Eye (tissue), 1 donor: ENCODE measurements at regions not wholly inside any gene's neighbourhood (a gene's known extent, or its start where the extent isn't known, plus 50 kb on each side); places are given as distances from the start of the nearest gene placed in this dataset.

Experiments used
- DNase-seq: peaks from one replicate; pipeline ENCODE4 v3.0.0-alpha.2; 2015

DNA sequence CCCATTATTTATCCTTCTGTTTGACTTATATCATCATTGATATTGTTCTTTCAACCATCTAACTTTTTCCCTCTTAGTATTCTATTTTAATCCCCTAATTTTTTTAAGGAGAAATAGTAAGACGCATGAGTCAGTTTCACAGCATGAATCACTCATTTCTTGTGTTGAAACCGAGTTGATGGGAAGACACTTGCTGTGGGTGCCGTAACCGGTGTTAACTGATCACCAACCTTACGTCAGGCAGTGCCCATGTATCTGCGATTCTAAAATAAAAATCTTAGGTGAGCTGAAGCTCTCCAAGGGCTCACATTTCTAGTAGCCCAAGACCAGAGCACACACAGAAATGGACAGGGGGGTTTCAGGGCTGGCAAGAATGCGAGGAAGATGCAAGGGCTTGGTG, 348.1 kb downstream of the GALR1 start:
- no peak for DNase-seq

DNA sequence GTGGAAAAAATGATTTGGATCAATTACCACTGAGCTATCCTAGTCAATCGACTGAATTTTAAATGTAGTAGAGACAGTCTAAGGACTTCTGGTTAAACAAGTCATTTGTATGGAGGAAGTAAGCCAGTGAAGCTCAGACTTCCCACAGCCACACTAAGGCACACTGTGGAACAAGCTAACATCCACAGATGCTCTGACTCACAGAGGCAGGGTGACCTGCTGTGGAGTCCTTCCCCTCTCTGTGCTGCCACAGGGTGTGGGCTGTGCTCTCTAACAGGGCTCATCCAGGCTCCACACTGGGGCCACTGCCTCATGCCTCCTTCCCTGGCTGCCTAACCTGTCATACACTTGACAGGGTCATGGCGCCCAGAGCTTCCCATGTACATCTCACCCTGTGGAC, 351.0 kb downstream of the GALR1 start:
- no peak for DNase-seq

DNA sequence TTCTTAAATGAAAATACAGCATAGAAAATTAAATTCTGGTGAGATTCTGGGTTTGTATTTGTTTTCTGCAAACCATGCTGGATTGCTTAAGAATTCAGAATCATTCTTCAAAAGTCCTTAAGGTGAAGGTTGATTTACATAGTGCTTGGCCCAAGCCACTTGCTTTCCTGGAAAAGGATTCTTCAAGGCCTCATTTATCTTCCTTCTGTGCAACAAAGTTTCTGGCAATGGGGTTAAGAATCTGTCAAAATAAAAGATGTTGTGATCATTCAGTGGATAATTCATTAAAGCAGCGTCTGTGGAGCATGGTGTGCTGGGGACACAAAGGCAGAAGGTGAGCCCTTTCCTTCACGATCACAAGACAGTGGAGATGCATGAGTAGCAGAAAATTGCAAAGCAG, 351.9 kb downstream of the GALR1 start:
- DNase-seq: no peak

DNA sequence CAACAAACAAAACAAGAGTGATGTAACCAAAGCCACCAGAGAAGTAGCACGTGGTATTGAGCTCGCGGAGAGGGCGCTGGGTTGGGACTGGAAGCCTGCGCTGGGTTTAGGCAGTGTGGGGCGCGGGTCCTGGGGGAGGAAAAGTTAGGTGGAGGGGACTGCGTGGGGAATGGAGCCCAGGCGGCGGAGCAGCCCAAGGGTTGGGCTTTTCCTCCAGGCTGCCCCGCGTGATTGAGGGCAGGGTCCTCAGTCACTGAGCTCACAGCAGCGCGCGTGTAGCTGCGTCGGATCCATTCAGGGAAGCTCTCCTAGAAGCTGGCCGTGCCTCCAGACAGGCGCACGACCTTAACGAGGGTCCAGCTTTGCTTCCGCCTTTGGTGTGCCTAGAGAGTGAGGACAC, 357.4 kb downstream of the GALR1 start:
- DNase-seq: no peak

DNA sequence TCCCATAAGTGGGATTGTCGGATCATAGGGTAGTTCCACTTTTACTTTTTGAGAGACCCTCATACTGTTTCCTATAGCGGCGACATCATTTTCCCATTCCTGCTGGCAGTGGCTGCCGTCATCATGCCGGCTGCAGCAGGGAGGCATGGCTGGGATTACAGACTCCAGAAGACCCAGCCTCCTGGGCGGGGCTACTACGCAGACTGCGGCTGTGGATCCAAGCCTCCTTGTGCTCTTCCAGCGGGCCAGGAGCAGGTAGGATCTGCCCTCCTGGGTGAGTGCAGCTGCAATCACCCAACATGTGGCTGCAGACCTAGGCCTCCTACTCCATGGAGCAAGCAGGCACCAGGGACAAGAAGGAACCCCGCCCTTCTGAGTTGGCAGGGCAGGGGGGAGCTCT, 359.2 kb downstream of the GALR1 start:
- DNase-seq: no peak

DNA sequence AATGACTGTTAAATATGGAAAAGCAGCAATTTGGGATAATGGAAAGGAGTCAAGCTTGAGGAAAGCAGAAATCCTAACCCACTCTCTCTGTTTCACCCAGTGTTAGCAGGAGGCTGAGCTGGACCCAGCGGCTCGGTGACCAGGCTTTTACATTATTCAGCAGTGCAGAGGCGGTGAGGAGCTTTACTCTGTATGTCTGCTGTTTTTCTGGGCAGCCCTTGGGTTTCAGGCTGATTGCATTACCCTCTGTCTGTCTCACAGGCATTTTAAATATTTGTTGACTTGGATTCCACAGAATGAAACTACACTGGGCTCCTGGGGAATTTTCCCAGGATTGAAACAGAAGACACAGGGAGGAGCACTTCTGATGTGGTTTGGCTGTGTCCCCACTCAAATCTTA, 368.0 kb downstream of the GALR1 start:
- DNase-seq: no peak

DNA sequence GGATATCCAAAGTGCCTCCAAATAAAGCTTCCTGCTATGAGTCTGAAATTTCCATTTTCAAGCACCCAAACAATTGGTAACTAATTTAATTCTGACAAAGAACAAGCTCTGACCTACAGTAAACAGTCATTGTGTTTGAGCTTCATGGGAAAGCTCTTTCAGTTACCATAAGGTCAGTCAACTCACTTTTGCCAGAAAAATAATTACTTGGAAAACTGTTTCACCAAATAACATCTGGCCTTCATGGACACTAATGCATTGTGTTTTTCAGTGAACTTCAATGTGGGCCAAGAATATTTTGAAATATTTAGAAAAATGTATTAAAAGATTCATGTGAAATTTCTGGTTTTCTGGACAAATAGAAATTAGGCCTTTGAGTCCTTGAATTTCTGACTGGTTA, 369.9 kb downstream of the GALR1 start:
- DNase-seq: no peak

DNA sequence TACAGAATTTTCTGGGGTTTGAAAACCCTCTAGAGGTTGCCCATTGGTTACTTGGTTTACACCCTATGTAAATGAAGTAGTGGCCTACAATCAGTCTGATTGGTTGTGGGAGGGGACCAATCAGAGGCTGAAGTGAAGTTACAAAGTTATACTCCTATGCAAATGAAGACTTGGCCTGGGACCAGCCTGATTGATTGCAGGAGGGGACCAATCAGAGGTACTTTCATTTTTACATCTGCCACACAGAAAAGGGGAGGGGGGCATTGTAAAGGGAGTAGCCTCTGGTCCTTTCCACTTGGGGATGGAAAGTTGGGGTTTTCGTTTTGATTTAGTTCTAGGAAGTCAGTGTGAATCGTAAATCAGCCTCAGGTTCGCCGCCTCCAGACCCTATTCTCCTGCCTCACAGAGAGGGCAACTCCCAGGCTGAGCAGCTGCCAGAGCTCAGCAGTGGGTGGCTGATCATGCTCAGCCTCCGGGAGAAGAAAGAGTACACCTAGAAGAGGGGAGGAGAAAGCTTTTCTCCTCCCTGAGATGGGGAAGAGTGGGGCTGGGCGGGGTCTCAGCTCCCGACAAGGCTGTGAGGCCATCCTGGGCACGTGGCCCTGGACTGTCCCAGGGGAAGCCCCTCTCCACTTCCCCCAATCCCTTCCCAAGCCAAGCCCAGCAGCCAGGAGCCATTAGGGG, 372.5 kb downstream of the GALR1 start:
- DNase-seq: no peak

DNA sequence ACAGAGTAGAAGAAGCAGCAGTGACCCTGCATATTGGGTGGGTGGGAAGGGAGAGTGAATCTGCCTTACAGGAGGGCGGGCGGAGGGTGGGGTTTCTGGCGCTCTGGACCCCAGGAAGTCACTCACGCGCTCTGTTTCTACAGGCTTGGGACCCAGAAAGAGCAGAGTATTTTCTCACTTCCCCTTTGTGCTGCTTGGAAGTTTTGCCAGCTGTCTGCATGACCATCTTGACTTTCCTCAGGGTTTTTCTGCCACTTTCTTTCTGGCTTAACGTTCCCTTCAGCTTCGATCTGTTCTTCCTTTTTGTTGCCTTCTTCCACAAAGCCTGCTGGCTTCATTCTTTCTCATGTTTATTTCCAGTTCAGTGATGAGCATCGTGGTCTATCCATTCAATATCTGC, 383.1 kb downstream of the GALR1 start:
- no peak for DNase-seq

DNA sequence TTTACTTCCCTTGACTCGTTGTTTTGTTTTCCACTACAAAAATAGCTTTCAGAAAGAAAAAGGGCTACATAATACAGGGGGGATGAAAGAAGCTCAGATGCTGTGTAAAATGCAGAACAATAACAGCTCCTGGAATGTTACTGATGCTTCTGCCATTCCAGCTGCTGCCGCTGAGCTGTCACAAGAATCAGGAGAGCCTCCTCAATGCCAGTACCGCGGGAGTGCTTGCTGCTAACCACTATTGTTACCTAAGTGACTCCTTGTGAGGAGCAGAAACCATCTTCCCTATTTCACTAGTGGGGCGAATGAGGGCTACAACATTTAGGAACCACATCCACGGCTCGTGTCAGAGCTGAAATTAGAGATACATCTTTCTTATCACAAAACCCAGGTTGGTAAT, 384.8 kb downstream of the GALR1 start:
- DNase-seq: peak; percentile 60

DNA sequence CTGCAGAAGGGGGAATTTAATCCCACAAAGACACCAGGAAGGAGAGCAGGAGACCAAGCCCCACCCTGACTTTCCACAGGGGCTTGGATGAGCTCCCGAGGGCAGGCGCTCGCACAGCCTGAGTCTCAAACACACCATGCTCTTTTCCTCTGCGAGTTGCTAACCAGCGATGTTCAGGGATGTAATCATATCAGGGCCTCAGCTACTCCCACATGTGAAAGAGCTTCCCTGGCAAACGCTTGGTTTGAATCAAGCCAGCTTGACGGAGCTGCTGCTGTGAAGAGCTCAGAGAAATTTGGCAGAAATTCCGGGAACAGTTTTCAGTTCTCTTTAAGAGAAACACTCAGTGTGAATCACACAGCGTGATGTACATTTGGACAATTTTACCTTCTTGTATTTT, 385.8 kb downstream of the GALR1 start:
- peak; percentile 25 for DNase-seq

DNA sequence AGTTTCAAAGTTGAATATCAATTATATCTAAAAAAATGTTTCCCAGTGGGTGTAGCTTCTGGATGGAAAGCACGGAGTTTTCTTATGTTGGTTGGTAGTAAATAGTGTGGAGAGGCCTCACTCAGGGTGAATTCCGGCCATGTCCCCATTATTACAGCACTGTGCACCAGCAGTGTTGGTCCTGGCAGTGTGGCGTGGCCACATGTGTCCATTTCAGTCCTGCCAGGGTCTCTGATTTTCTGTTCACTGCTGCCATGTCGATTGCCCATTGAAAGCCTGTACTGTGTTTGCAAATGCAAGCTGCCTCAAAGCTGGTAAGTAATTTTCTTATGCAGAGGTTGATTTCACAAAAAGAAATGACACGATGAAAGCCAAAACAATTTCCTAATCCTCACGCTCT, 386.2 kb downstream of the GALR1 start:
- DNase-seq: no peak

DNA sequence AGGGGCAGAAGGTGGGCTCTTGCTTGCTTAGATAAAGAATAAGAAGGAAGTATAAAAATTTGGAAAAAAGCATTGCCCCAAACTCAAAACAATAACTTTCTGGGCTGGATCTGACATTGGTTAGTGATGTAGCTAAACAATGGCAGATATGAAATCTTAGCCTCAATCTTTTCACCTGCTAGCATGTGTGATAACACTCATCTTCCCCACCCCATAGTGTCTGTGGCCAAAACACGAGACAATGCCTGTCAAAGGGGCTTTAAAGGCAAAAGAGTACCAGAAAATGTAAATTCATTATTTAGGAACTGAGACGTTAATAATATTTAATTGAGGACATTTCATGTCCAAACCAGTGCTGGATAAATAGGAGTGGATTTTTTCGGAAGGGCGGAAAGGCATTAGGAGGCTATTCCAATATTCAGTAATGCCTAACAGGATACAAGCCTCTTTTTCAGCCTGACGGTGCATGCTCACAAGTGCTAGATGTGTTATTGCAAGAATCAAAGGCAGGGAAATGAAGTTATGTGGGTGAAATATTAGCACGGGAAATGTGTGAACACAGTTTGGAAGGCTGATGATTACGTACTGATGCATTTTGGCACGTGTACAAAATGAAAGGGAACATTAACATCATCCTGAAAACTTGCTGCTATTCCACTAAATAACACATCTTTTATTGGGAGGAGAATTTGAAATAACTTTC, 395.7 kb downstream of the GALR1 start:
- DNase-seq: no peak

DNA sequence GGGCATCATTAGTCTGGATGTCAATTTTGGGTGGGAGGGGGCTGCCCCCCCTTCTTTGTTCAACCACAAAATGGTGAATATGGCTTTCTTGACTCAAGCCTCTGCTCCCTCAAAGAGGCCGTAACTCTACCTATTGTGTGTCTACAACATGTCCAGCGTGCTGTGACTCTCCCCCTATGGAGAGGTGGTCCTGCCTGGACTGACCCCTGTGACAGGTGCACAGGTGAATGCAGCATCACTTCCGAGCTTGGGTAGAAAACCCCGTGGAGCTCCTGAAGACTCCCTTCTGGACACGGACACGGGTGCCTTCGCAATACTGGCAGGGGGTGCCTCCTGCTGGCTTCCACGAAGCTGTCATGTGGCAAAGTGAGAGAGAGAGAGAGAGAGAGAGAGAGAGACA, 397.8 kb downstream of the GALR1 start:
- no peak for DNase-seq

DNA sequence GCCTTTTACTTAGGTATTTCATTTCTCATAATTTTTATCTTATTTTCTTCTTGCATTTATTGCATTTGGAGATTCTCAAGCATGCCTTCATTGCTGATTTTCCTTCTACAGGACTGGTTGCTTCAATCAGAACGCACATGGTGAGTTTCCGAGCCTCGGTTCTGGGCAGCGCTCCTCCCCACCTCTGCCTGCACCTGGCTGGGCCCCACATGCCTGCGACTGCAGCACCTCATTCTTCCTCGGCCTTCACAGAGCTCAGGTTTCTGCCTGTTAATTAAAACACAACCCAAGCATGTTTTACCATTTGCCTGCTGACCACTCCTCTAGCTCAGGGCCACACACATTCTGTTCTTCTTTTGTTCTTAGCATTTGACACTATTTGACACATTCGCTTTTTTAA, 398.8 kb downstream of the GALR1 start:
- no peak for DNase-seq

DNA sequence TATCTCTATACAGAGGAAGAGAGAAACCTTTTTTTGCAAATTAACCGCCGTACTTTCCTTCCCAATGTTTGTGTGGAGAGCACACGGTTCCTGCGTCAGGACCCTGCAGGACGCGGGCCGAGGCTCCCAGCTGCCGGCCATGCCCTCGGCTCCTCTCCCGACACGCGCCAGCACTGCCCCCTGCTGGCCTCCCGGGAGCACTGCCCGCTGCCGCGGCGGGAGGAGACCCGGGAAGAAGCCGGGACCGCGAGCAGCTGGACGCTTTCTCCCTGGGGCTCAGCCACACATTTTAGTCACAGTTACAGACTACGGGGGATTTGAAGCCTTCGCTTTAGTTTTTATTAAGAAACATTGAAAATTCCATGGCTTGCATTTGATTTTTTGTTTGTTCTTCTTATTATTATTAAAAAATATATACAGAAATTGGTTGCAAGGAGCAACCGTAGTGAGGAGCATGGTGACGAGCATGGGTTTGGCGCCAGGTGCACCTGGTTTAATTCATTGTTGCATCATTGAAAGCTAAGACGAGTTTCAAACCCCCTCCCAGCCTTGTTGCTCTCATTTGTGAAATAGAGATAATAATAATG, 401.2 kb downstream of the GALR1 start:
- peak; percentile 88 for DNase-seq

DNA sequence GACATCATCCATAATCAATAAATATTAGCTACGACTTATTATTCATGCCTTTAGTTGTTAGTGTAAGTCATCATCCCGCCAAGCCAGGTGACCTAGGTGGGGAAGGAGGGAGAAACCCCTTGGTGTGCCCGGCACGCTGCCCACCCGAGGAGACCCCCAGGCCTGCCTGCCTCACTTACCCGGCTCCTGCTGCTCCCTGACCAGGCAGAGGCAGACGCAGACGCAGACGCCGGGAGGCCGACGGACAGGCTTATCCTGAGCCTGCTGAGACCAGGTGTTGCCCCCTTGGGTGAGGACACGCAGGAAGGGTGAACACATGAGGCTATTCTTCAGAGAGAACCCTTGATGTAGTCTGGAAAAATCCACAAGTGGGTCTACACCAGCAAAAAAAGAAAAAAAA, 401.8 kb downstream of the GALR1 start:
- DNase-seq: no peak

DNA sequence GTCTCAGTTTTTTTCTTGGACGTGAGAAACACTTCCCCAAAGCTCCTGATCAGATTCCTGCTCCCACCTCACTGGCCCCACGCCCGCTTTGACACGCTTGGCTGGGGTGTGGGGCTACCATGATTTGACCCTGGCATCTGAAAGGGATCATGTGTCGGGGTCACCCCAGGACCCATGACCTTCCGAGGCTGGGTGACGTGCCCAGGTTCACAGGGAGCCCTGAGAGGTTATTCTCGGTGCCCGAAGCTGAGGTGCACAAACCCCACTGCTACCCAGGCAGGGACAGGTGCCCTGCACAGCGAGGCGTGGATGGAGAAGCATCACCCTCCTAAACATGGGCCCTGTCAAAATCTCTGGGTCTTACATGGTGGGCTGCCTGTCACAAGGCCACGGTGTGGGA, 404.1 kb downstream of the GALR1 start:
- DNase-seq: no peak

DNA sequence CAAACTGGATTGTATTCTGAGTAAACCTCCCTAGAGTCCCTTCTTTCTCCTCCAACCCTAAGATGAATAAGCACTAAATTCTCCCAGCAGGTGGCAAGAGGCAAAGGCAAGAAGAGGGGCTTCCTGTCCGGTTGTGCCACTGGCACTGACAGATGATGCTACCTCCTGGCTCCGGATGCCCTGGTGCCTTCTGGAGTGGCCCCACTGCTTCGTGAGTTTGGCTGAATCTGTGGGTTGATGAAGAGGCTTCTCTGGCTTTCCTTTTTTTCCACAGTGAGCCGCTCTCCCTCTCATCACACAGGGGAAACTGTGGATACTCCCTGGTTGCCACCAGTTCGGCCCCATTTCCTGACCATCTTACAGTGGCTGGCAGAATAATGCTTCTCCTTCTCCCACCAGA, 404.7 kb downstream of the GALR1 start:
- no peak for DNase-seq

DNA sequence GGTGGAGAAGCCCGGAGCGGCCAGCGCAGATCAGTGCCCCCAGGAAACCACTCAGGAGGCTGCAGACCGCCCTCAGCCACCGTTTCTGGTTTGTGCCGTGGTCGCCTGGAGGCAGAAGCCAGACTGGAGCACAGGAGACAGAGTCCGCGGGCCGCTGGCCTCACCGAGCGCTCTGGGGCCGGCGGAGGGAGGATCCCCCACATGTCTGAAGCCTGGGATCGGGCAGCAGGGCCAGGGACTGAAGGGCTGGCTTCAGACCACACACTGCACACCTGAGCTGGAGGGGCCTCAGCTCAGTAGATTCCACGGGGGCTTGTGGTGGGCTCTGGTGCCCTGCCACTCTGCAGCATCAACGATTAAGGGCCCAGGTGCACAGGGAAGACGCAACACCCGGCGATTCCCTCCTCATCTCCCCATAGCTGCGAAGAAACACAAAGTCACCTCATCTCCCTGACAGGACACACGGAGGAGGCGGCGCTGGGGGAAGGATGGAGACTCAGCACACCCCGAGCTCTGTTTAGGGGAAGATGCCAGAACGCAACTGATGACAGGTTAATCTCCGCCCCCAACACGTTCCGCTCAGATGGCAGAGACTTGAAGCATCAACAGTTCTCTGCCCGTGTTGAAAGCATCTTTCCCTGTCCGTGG, 408.1 kb downstream of the GALR1 start:
- DNase-seq: no peak

DNA sequence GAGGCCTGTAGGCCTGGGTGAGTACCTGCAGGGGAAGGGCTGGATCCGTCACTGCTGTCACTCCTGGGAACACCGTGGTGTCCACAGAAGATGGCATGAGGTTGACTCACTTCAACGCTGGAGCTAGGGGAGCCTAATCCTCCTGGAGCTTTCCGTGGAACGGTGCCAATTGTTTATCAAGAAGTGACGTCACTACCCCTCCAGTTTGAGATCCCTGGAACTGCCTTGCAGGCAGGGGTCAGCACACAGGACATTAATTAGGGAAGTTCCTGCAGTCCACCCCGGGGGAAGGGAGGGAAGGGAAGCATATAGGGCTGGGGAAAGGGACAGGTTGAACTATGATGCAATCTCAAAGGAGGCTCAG, 408.6 kb downstream of the GALR1 start:
- DNase-seq: no peak

DNA sequence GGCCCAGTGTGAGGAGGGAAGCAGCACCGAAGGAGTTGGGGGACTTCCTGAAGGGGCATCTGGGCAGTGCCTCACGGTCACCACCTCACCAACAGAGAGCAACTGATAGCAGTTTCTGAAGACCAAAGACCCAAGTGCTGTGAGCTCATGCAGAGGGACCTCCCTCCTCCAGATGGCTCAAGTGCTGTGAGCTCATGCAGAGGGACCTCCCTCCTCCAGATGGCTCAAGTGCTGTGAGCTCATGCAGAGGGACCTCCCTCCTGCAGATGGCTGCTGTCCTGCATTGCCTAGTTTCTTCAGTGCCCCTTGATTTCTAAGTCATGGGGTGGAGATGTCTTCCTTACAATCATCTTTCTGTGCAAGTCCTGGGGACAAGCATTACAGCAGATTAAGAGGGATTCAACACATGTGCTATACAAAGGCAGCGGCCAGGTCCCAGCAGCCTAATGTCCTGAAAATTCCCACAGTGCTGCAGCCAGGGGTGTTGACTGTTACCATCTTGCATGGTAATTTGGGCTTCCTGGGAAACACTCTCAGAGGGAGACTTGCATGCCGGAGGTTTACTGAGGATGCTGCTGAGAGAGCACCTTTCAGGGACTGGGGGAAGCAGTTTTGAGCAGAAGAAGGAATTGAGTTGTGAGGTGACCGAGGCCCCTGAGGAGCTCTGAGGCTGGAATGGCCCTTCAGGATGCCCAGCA, 409.3 kb downstream of the GALR1 start:
- no peak for DNase-seq

DNA sequence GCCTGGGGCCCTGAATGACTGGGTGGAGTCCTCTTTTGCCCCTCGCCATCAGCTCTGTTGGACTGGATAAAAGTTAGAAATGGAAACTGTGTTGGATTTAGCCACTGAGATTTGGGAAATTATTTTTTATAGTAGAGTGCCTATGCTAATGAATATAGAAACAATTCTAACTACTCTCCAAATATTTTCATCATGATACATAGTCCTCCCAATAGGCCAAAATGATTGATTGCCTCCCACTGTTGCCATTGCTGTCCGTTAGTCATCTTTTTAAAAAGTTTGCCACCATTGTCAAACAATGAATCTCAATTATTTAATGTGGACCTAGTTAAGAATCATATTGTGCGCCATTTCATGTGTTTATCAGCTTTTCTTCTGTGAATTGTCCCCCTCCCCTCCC, 417.0 kb downstream of the GALR1 start:
- no peak for DNase-seq

DNA sequence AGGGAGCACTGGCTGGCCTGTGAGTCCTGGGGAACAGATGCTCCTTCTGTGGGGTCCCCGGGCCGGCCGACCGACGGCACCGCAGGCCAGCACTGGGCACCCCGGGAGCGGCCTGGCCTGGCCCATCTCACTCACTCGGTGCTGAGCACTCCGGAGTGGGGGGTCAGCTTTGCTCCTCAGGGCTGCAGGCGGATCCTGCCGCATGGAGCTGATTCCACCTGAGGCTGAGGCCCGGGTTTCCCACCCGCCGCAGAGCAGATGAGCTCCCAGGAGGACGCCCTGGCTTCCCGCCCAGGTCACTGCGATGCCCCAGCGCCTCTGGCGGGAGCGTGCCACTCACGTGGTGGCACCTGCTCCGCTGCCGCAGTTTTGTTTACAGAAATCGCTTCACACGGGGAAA, 418.6 kb downstream of the GALR1 start:
- no peak for DNase-seq
